ENCODE measurements at regions not wholly inside any gene's neighbourhood (a gene's known extent, or its start where the extent isn't known, plus 50 kb on each side); places are given as distances from the start of the nearest gene placed in this dataset.

- DNase-seq, result no peak
Measured at GRCh38 chr15:97840501-97840900, 120.0 kb upstream of the ARRDC4 start.

GRCh38 chr15:97841558-97841957 lies 118.9 kb upstream of the ARRDC4 start:
- no peak for DNase-seq

GRCh38 chr15:97849183-97849582 lies 111.3 kb upstream of the ARRDC4 start:
- no peak for DNase-seq

- DNase-seq, result no peak
Measured at GRCh38 chr15:97858296-97858695, 102.2 kb upstream of the ARRDC4 start.

GRCh38 chr15:97861529-97862260 lies 98.8 kb upstream of the ARRDC4 start:
- no peak for DNase-seq

GRCh38 chr15:97866959-97867358 lies 93.5 kb upstream of the ARRDC4 start:
- DNase-seq, result no peak

- no peak for DNase-seq
Measured at GRCh38 chr15:97867870-97868269, 92.6 kb upstream of the ARRDC4 start.

GRCh38 chr15:97868981-97869380 lies 91.5 kb upstream of the ARRDC4 start:
- DNase-seq, result no peak

- DNase-seq, result no peak
Measured at GRCh38 chr15:97870771-97871170, 89.7 kb upstream of the ARRDC4 start.

GRCh38 chr15:97874139-97874538 lies 86.4 kb upstream of the ARRDC4 start:
- no peak for DNase-seq

GRCh38 chr15:97875025-97875512 lies 85.4 kb upstream of the ARRDC4 start:
- DNase-seq, result no peak

- DNase-seq, result peak; percentile 16 to 36
Measured at GRCh38 chr15:97875513-97876280, 84.8 kb upstream of the ARRDC4 start.

- DNase-seq, result no peak
Measured at GRCh38 chr15:97876281-97876675, 84.2 kb upstream of the ARRDC4 start.

- DNase-seq, result no peak
Measured at GRCh38 chr15:97881346-97881965, 79.0 kb upstream of the ARRDC4 start.

- DNase-seq, result no peak
Measured at GRCh38 chr15:97884513-97885131, 75.9 kb upstream of the ARRDC4 start.

- no peak for DNase-seq
Measured at GRCh38 chr15:97890307-97890706, 70.2 kb upstream of the ARRDC4 start.

- DNase-seq, result no peak
Measured at GRCh38 chr15:97892167-97892938, 68.2 kb upstream of the ARRDC4 start.

GRCh38 chr15:97893967-97894366 lies 66.5 kb upstream of the ARRDC4 start:
- no peak for DNase-seq

- DNase-seq, result no peak
Measured at GRCh38 chr15:97899981-97900380, 60.5 kb upstream of the ARRDC4 start.

GRCh38 chr15:97902140-97902780 lies 58.2 kb upstream of the ARRDC4 start:
- no peak for DNase-seq

- no peak for DNase-seq
Measured at GRCh38 chr15:97903560-97903959, 56.9 kb upstream of the ARRDC4 start.

Data from inflammatory macrophage (primary cell).